SK-N-SH treated with all-trans-retinoic acid at 6 μM for 48 hours (cell line): ENCODE measurements at regions not wholly inside any gene's neighbourhood (a gene's known extent, or its start where the extent isn't known, plus 50 kb on each side); places are given as distances from the start of the nearest gene placed in this dataset.

Experiments
- ATAC-seq: fragments of 200-7000 bp; cut with Tn5 transposase; 3 replicates; pipeline ENCODE4 v1.9.1; 2020; ENCODE audit warnings: mild to moderate bottlenecking, moderate library complexity
- ARNTL ChIP-seq: fragments of 450-650 bp; formaldehyde crosslinking; IDR thresholded peaks from 2 replicates; pipeline ENCODE4 v1.5.0; 2020; ENCODE audit warnings: low read depth, mild to moderate bottlenecking, moderate library complexity, borderline replicate concordance
- BACH2 ChIP-seq: fragments of 250-450 bp; sonication (Bioruptor Pico); IDR thresholded peaks from 2 replicates; pipeline ENCODE4 v1.9.0; 2021; ENCODE audit warnings: mild to moderate bottlenecking, borderline replicate concordance
- CREB5 ChIP-seq: fragments of 250-450 bp; sonication (Bioruptor Pico); IDR thresholded peaks from 2 replicates; pipeline ENCODE4 v1.5.1; 2020; ENCODE audit warnings: low read depth, mild to moderate bottlenecking, moderate library complexity
- CSDC2 ChIP-seq: fragments of 250-450 bp; sonication (Bioruptor Pico); IDR thresholded peaks from 2 replicates; pipeline ENCODE4 v1.5.0; 2020; ENCODE audit warnings: mild to moderate bottlenecking, moderate library complexity
- CSRNP3 ChIP-seq: fragments of 250-450 bp; sonication (Bioruptor Pico); IDR thresholded peaks from 2 replicates; pipeline ENCODE4 v1.5.1; 2021; ENCODE audit warnings: mild to moderate bottlenecking, moderate library complexity
- ESRRG ChIP-seq: fragments of 250-450 bp; sonication (Bioruptor Pico); IDR thresholded peaks from 2 replicates; pipeline ENCODE4 v1.6.1; 2021; ENCODE audit warnings: mild to moderate bottlenecking
- GLIS3 ChIP-seq: fragments of 250-450 bp; sonication (Bioruptor Pico); IDR thresholded peaks from 2 replicates; pipeline ENCODE4 v1.5.0; 2020; ENCODE audit warnings: mild to moderate bottlenecking, moderate library complexity
- ISL1 ChIP-seq: fragments of 250-450 bp; sonication (Bioruptor Pico); IDR thresholded peaks from 2 replicates; pipeline ENCODE4 v2.1.2; 2022; ENCODE audit warnings: mild to moderate bottlenecking, moderate library complexity
- OSR1 ChIP-seq: fragments of 250-450 bp; sonication (Bioruptor Pico); IDR thresholded peaks from 2 replicates; pipeline ENCODE4 v1.8.0; 2022; ENCODE audit warnings: moderate library complexity, mild to moderate bottlenecking, inconsistent platforms
- PATZ1 ChIP-seq: fragments of 250-450 bp; sonication (Bioruptor Pico); IDR thresholded peaks from 2 replicates; pipeline ENCODE4 v1.8.0; 2020; ENCODE audit warnings: mild to moderate bottlenecking, moderate library complexity, borderline replicate concordance
- POU6F1 ChIP-seq: fragments of 250-450 bp; sonication (Bioruptor Pico); IDR thresholded peaks from 2 replicates; pipeline ENCODE4 v1.8.0; 2021; ENCODE audit warnings: low read depth, mild to moderate bottlenecking, moderate library complexity, borderline replicate concordance
- PPARA ChIP-seq: fragments of 250-450 bp; sonication (Bioruptor Pico); IDR thresholded peaks from 2 replicates; pipeline ENCODE4 v1.5.0; 2020; ENCODE audit warnings: mild to moderate bottlenecking, borderline replicate concordance
- RARB ChIP-seq: fragments of 250-450 bp; sonication (Bioruptor Pico); IDR thresholded peaks from 2 replicates; pipeline ENCODE4 v1.8.0; 2021; ENCODE audit warnings: mild to moderate bottlenecking, moderate library complexity
- TCF4 ChIP-seq: fragments of 250-450 bp; sonication (Bioruptor Pico); IDR thresholded peaks from 2 replicates; pipeline ENCODE4 v1.8.0; 2021; ENCODE audit warnings: mild to moderate bottlenecking, moderate library complexity, borderline replicate concordance
- TOX ChIP-seq: fragments of 250-450 bp; sonication (Bioruptor Pico); IDR thresholded peaks from 2 replicates; pipeline ENCODE4 v1.8.0; 2021; ENCODE audit warnings: mild to moderate bottlenecking, moderate library complexity, borderline replicate concordance
- TSHZ2 ChIP-seq: fragments of 250-450 bp; sonication (Bioruptor Pico); IDR thresholded peaks from 2 replicates; pipeline ENCODE4 v1.5.0; 2020; ENCODE audit warnings: mild to moderate bottlenecking, moderate library complexity
- ZC3H10 ChIP-seq: fragments of 250-450 bp; sonication (Bioruptor Pico); IDR thresholded peaks from 2 replicates; pipeline ENCODE4 v1.5.1; 2021; ENCODE audit warnings: mild to moderate bottlenecking, moderate library complexity
- ZFP3 ChIP-seq: fragments of 250-450 bp; sonication (Bioruptor Pico); IDR thresholded peaks from 2 replicates; pipeline ENCODE4 v1.5.0; 2020; ENCODE audit warnings: mild to moderate bottlenecking, moderate library complexity
- ZFP30 ChIP-seq: fragments of 450-650 bp; formaldehyde crosslinking; IDR thresholded peaks from 2 replicates; pipeline ENCODE4 v1.5.0; 2022; ENCODE audit warnings: mild to moderate bottlenecking, moderate library complexity
- ZNF565 ChIP-seq: fragments of 450-650 bp; formaldehyde crosslinking; conservative IDR thresholded peaks from 2 replicates; pipeline ENCODE4 v1.5.0; 2020; ENCODE audit warnings: low read depth, mild to moderate bottlenecking, moderate library complexity
- ZNF8 ChIP-seq: fragments of 450-650 bp; formaldehyde crosslinking; IDR thresholded peaks from 2 replicates; pipeline ENCODE4 v1.5.0; 2020; ENCODE audit warnings: mild to moderate bottlenecking, moderate library complexity

GRCh38 chr5:86797677-86798076, 179.9 kb downstream of the COX7C start:
- TF ChIP-seq ESRRG (CRISPR knock-in tag) (no peak), TOX (no peak), CSDC2 (no peak), ZNF565 (CRISPR knock-in tag) (no peak), PPARA (CRISPR knock-in tag) (no peak), TCF4 (CRISPR knock-in tag) (no peak), ZC3H10 (CRISPR knock-in tag) (no peak), CSRNP3 (CRISPR knock-in tag) (no peak), ARNTL (no peak), RARB (CRISPR knock-in tag) (no peak), ZFP3 (CRISPR knock-in tag) (no peak), CREB5 (CRISPR knock-in tag) (no peak), ZFP30 (no peak), PATZ1 (CRISPR knock-in tag) (no peak), GLIS3 (no peak), TSHZ2 (no peak), POU6F1 (CRISPR knock-in tag) (no peak)
- TF ChIP-seq, all 23 proteins: peak for 0
- ATAC-seq: no peak

- TF ChIP-seq CSDC2 (no peak), BACH2 (CRISPR knock-in tag) (no peak), OSR1 (CRISPR knock-in tag) (no peak), GLIS3 (no peak), ISL1 (no peak), ZNF8 (no peak), TOX (no peak), ZNF565 (CRISPR knock-in tag) (no peak), RARB (CRISPR knock-in tag) (no peak), PPARA (CRISPR knock-in tag) (no peak), TSHZ2 (no peak)
- no peak for ATAC-seq
Observed at GRCh38 chr5:86806206-86806605, 188.5 kb downstream of the COX7C start.
